ENCODE measurements at regions not wholly inside any gene's neighbourhood (a gene's known extent, or its start where the extent isn't known, plus 50 kb on each side); places are given as distances from the start of the nearest gene placed in this dataset.

GRCh38 chr1:48120621-48121020 is 101.9 kb upstream of the SLC5A9 start:
- POLR2A ChIA-PET (ENCODE audit: unreplicated experiment) = no interaction called here
- in situ Hi-C loops (cut with MboI; ENCODE audit: low sequenced_read_pairs) (loop anchor here (25.0 kb wide), 1 partner anchor 567 kb away; no protein-coding TSS in a partner anchor), dilution Hi-C loops (cut with HindIII; ENCODE audit: low sequenced_read_pairs, unreplicated experiment) (no loop called here)

More at GRCh38 chr1:48120621-48121020, 101.9 kb upstream of the SLC5A9 start:
- no peaks in the 10 kb centered on the region for H3K4me1 ChIP-seq (ENCODE audit: control insufficient read depth, insufficient read depth, low read length)
- H3K27me3 ChIP-seq (ENCODE audit: control insufficient read depth, insufficient read depth, low read length) = no peaks in the 10 kb centered on the region
- intact Hi-C loops (cut with micrococcal nuclease) = no loop called here
- H2AFZ ChIP-seq (replicated peaks; ENCODE audit: low read length, poor library complexity) = no peak overlapping the region
- H3K14ac ChIP-seq (replicated peaks; ENCODE audit: low read depth, low read length) = no peak overlapping the region
- TF ChIP-seq CEBPB (IDR thresholded peaks at IDR 0.05; ENCODE audit: low read depth, low read length) = no peak
- no peak for TF ChIP-seq MAFK (IDR thresholded peaks at IDR 0.05; ENCODE audit: low read depth, low read length)
- TF ChIP-seq MXI1 (IDR thresholded peaks at IDR 0.05; ENCODE audit: borderline replicate concordance, low read depth, low read length) = no peak
- TF ChIP-seq ELK1 (IDR thresholded peaks at IDR 0.05; ENCODE audit: borderline replicate concordance, low read depth, low read length) = no peak
- no peak for TF ChIP-seq POLR2A (IDR thresholded peaks at IDR 0.05; ENCODE audit: low read depth, low read length)
- TF ChIP-seq CHD1 (IDR thresholded peaks at IDR 0.05; ENCODE audit: low read depth, low read length) = no peak
- TF ChIP-seq FOS (IDR thresholded peaks at IDR 0.05; ENCODE audit: low read depth, low read length) = no peak
- TF ChIP-seq, protein P1, sequence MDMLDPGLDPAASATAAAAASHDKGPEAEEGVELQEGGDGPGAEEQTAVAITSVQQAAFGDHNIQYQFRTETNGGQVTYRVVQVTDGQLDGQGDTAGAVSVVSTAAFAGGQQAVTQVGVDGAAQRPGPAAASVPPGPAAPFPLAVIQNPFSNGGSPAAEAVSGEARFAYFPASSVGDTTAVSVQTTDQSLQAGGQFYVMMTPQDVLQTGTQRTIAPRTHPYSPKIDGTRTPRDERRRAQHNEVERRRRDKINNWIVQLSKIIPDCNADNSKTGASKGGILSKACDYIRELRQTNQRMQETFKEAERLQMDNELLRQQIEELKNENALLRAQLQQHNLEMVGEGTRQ (IDR thresholded peaks at IDR 0.05; ENCODE audit: low read depth, low read length) = no peak
- TF ChIP-seq CTCF (conservative IDR thresholded peaks at IDR 0.05; ENCODE audit: low read depth, low read length) = no peak
- TF ChIP-seq MAZ (IDR thresholded peaks at IDR 0.05; ENCODE audit: borderline replicate concordance, low read depth, low read length) = no peak
- TF ChIP-seq SMC3 (IDR thresholded peaks at IDR 0.05; ENCODE audit: low read depth, low read length) = no peak
- no peak for TF ChIP-seq NFE2L2 (IDR thresholded peaks at IDR 0.05; ENCODE audit: low read depth, low read length)
- no peak for TF ChIP-seq RFX5 (IDR thresholded peaks at IDR 0.05; ENCODE audit: low read depth, low read length)
- TF ChIP-seq RCOR1 (IDR thresholded peaks at IDR 0.05; ENCODE audit: insufficient replicate concordance, low read length) = no peak
- TF ChIP-seq BHLHE40 (IDR thresholded peaks at IDR 0.05; ENCODE audit: low read depth, low read length) = no peak
- BruUV-seq (replicated peaks) = no TSS peak
- H3K79me1 ChIP-seq (ENCODE audit: low read depth in 1 of 2, low read length in 2 of 2) = no peaks in the 10 kb centered on the region
- H4K20me1 ChIP-seq (ENCODE audit: insufficient read depth, low read length) = no peaks in the 10 kb centered on the region
- CTCF ChIA-PET = no interaction called here
- H3K36me3 ChIP-seq (ENCODE audit: control insufficient read depth, insufficient read depth, low read length) = no peaks in the 10 kb centered on the region
- no peaks in the 10 kb centered on the region for H3K9me3 ChIP-seq (ENCODE audit: control insufficient read depth, insufficient read depth, low read length)
- H3K18ac ChIP-seq (ENCODE audit: low read depth, low read length) = no peak overlapping the region
- H2BK20ac ChIP-seq (ENCODE audit: low read depth, low read length) = no peak overlapping the region
- DNase-seq (no peak), ATAC-seq (ENCODE audit: low read depth) (no peak)
- H3K23ac ChIP-seq (ENCODE audit: low read depth, low read length) = no peak overlapping the region
- H3K9ac ChIP-seq (ENCODE audit: low read depth, low read length) = no peak overlapping the region
- H3K9me1 ChIP-seq (ENCODE audit: insufficient read depth, low read length) = no peaks in the 10 kb centered on the region
- no peak overlapping the region for H2AK5ac ChIP-seq (ENCODE audit: low read depth, low read length)
- no peak overlapping the region for H3K56ac ChIP-seq (ENCODE audit: extremely low read depth, insufficient read depth, low read length)
- no peak overlapping the region for H2BK15ac ChIP-seq (ENCODE audit: low read depth, low read length)
- H3K27ac ChIP-seq (ENCODE audit: insufficient read depth, low read length) = no peak overlapping the region
- no peak overlapping the region for H4K5ac ChIP-seq (ENCODE audit: low read depth, low read length)
- H2BK120ac ChIP-seq (ENCODE audit: low read depth, low read length) = no peak overlapping the region
- no peak overlapping the region for H2BK5ac ChIP-seq (ENCODE audit: low read depth, low read length, poor library complexity, severe bottlenecking)
- no peak overlapping the region for H3K4me2 ChIP-seq (ENCODE audit: low read depth, low read length)
- no peak overlapping the region for H2AK9ac ChIP-seq (replicated peaks; ENCODE audit: low read depth, low read length, poor library complexity)
- H4K91ac ChIP-seq (ENCODE audit: insufficient read depth, low read depth, low read length) = no peak overlapping the region
- no peak overlapping the region for H4K8ac ChIP-seq (ENCODE audit: low read depth in 2 of 2, low read length in 2 of 2)
- H3K4ac ChIP-seq (ENCODE audit: low read depth, low read length) = no peak overlapping the region
- H3K4me3 ChIP-seq (ENCODE audit: insufficient read depth, low read depth, low read length) = no peak overlapping the region

All from IMR-90 (cell line).